ENCODE measurements at regions not wholly inside any gene's neighbourhood (a gene's known extent, or its start where the extent isn't known, plus 50 kb on each side); places are given as distances from the start of the nearest gene placed in this dataset.

- Histone ChIP-seq H3K36me3 (no peaks in the 10 kb centered on the region), H3K9me3 (no peaks in the 10 kb centered on the region), H3K4me3 (no peak overlapping the region), H3K4me1 (peaks cover 0 to 15% (median 4%) of the 10 kb centered on the region in 9 donors), H3K27ac (no peak overlapping the region), H3K27me3 (no peaks in the 10 kb centered on the region)
- ATAC-seq = no peak
- intact Hi-C loops (cut with DNase I) = no loop called here
- TF ChIP-seq, protein P1, sequence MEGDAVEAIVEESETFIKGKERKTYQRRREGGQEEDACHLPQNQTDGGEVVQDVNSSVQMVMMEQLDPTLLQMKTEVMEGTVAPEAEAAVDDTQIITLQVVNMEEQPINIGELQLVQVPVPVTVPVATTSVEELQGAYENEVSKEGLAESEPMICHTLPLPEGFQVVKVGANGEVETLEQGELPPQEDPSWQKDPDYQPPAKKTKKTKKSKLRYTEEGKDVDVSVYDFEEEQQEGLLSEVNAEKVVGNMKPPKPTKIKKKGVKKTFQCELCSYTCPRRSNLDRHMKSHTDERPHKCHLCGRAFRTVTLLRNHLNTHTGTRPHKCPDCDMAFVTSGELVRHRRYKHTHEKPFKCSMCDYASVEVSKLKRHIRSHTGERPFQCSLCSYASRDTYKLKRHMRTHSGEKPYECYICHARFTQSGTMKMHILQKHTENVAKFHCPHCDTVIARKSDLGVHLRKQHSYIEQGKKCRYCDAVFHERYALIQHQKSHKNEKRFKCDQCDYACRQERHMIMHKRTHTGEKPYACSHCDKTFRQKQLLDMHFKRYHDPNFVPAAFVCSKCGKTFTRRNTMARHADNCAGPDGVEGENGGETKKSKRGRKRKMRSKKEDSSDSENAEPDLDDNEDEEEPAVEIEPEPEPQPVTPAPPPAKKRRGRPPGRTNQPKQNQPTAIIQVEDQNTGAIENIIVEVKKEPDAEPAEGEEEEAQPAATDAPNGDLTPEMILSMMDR (IDR thresholded peaks at IDR 0.05) = no peak
- WGBS, 2 donors = 62 to 70% methylated on average over 4 of the region's 4 CpGs
- DNase-seq = no peak
These were observed 382.2 kb downstream of the GRIN2B start for GRCh38 chr12:13599176-13599575.

DNA sequence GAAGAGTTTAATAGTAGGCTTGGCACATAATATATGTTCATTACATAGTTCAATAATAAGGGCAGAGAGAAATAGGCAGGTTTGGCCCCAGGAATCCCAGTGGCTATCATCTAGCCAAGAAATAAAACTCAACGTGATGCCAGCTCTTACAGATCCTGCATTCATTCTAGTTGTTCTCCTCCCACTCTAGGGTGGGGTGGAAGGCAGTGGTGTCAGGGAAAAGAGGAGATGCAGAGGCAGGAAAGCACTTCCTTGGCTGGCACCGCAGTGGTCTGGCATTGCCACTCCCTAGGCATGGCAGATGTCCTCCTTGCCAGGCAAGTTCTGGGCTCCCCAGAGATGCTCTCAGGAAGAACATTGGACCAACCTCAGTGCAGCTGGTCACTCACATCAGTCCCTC is 383.6 kb downstream of the GRIN2B start:
- ATAC-seq (no peak), DNase-seq (no peak)
- TF ChIP-seq, protein P1 (IDR thresholded peaks at IDR 0.05) = no peak
- intact Hi-C loops (cut with DNase I) = no loop called here
- WGBS, 2 donors = 83 to 90% methylated on average over 2 of the region's 2 CpGs
- H3K27ac ChIP-seq = no peak overlapping the region
- no peaks in the 10 kb centered on the region for H3K27me3 ChIP-seq
- no peak overlapping the region for H3K4me3 ChIP-seq
- peaks cover 0 to 3% (median 0%) of the 10 kb centered on the region in 11 donors for H3K9me3 ChIP-seq
- H3K4me1 ChIP-seq = peaks cover 0 to 15% (median 4%) of the 10 kb centered on the region in 9 donors
- H3K36me3 ChIP-seq = no peaks in the 10 kb centered on the region

GRCh38 chr12:13597166-13597565 is 384.2 kb downstream of the GRIN2B start:
- 78 to 83% methylated on average over 4 of the region's 4 CpGs for WGBS, 2 donors
- no peaks in the 10 kb centered on the region for H3K27me3 ChIP-seq
- DNase-seq (no peak), ATAC-seq (no peak)
- intact Hi-C loops (cut with DNase I) = no loop called here
- no peak overlapping the region for H3K4me3 ChIP-seq
- H3K9me3 ChIP-seq = peaks cover 0 to 3% (median 0%) of the 10 kb centered on the region in 11 donors
- H3K36me3 ChIP-seq = no peaks in the 10 kb centered on the region
- no peak overlapping the region for H3K27ac ChIP-seq
- peaks cover 0 to 10% (median 2%) of the 10 kb centered on the region in 9 donors for H3K4me1 ChIP-seq
- TF ChIP-seq, protein P1 (IDR thresholded peaks at IDR 0.05) = no peak

DNA sequence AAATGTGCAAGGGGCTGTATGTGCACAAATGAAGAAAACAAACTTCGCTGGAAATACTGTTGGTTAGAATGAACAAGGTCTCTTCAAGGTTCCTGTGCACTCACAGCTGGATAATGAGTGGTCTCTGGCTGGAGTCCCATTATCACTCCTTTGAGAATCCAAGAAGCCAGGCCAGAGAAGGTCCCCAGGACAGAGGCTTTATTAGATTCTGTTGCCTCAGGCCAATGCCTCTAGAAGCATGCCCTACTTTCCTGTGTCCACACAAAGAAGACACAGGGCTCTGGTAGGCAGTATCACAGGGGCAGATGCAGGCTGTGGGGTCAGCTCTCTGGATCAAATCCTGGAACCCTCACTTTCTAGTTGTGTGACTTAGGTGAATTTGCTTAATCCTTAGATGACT is 384.7 kb downstream of the GRIN2B start:
- Histone ChIP-seq H3K4me3 (no peak overlapping the region), H3K27me3 (no peaks in the 10 kb centered on the region), H3K36me3 (no peaks in the 10 kb centered on the region), H3K4me1 (peaks cover 0 to 5% (median 0%) of the 10 kb centered on the region in 9 donors), H3K27ac (no peak overlapping the region), H3K9me3 (peaks cover 0 to 3% (median 0%) of the 10 kb centered on the region in 11 donors)
- no peak for DNase-seq
- TF ChIP-seq, protein P1 (IDR thresholded peaks at IDR 0.05) = no peak
- 75 to 84% methylated on average over 1 of the region's 1 CpG for WGBS, 2 donors
- ATAC-seq = no peak
- intact Hi-C loops (cut with DNase I) = no loop called here
